Choroid plexus epithelial cell (primary cell): ENCODE measurements at regions not wholly inside any gene's neighbourhood (a gene's known extent, or its start where the extent isn't known, plus 50 kb on each side); places are given as distances from the start of the nearest gene placed in this dataset.

Source experiments
- DNase-seq: peaks from one replicate; pipeline ENCODE4 v3.0.0-alpha.2; 2010; ENCODE audit warnings: low read depth
- H3K4me3 ChIP-seq: 2 replicates; pipeline ENCODE4 v1.5.1; 2011; ENCODE audit warnings: low read depth, mild to moderate bottlenecking, control low read depth, low read length, moderate library complexity
- CTCF ChIP-seq: conservative IDR thresholded peaks from 2 replicates; pipeline ENCODE4 v1.5.1; 2011; ENCODE audit warnings: low read depth, mild to moderate bottlenecking, control low read depth, inconsistent platforms, low read length, moderate library complexity

GRCh38 chr6:148212366-148212765, 130.3 kb upstream of the SASH1 start:
- DNase-seq = no peak
- TF ChIP-seq CTCF = no peak
- H3K4me3 ChIP-seq = no peak overlapping the region

GRCh38 chr6:148213366-148213765, 129.3 kb upstream of the SASH1 start:
- TF ChIP-seq CTCF = no peak
- no peak overlapping the region for H3K4me3 ChIP-seq
- no peak for DNase-seq

GRCh38 chr6:148214667-148215066, 128.0 kb upstream of the SASH1 start:
- TF ChIP-seq CTCF = no peak
- no peak for DNase-seq
- H3K4me3 ChIP-seq = no peak overlapping the region

GRCh38 chr6:148217051-148217450, 125.6 kb upstream of the SASH1 start:
- DNase-seq = no peak
- no peak overlapping the region for H3K4me3 ChIP-seq
- no peak for TF ChIP-seq CTCF

- H3K4me3 ChIP-seq = no peak overlapping the region
- DNase-seq = no peak
- TF ChIP-seq CTCF = no peak
These were observed 124.7 kb upstream of the SASH1 start for GRCh38 chr6:148217921-148218320.

- TF ChIP-seq CTCF = no peak
- H3K4me3 ChIP-seq = no peak overlapping the region
- no peak for DNase-seq
These were observed 123.9 kb upstream of the SASH1 start for GRCh38 chr6:148218542-148219258.
